K562 (cell line): ENCODE measurements at regions not wholly inside any gene's neighbourhood (a gene's known extent, or its start where the extent isn't known, plus 50 kb on each side); places are given as distances from the start of the nearest gene placed in this dataset.

Source experiments
- ARNT ChIP-seq, 2 experiments: fragments of 450-650 bp; IDR thresholded peaks; 2 replicates each; pipeline ENCODE4 v1.6.1; 2016; ENCODE audit warnings: mild to moderate bottlenecking in 1 of 2
- CEBPB ChIP-seq: fragments of 450-650 bp; IDR thresholded peaks from 2 replicates; pipeline ENCODE4 v1.6.1; 2016; ENCODE audit warnings: missing genetic modification characterization, missing compliant biosample characterization
- EP400 ChIP-seq: fragments of 450-650 bp; IDR thresholded peaks from 2 replicates; pipeline ENCODE4 v1.6.1; 2017; ENCODE audit warnings: antibody characterized with exemption, mild to moderate bottlenecking, moderate library complexity
- FOSL1 ChIP-seq: fragments of 200-800 bp; sonication (Bioruptor generic); conservative IDR thresholded peaks from 2 replicates; pipeline ENCODE4 v1.6.1; 2016; ENCODE audit warnings: missing genetic modification characterization, missing compliant biosample characterization
- NFATC3 ChIP-seq: fragments of 450-650 bp; IDR thresholded peaks from 2 replicates; pipeline ENCODE4 v1.6.1; 2017; ENCODE audit warnings: mild to moderate bottlenecking
- POLR2A ChIP-seq: fragments of 450-650 bp; conservative IDR thresholded peaks from 2 replicates; pipeline ENCODE4 v1.6.1; 2016
- RBBP5 ChIP-seq: fragments of 200-600 bp; sonication (generic); IDR thresholded peaks from 2 replicates; pipeline ENCODE4 v1.6.1; 2012; ENCODE audit warnings: borderline replicate concordance, mild to moderate bottlenecking, low read length, control low read depth, inconsistent platforms; ENCODE audit not compliant: insufficient read depth, poor library complexity, severe bottlenecking
- SMAD3 ChIP-seq: fragments of 450-650 bp; formaldehyde crosslinking; conservative IDR thresholded peaks from 2 replicates; pipeline ENCODE4 v1.4.0; 2020; ENCODE audit warnings: mild to moderate bottlenecking
- ZBTB1 ChIP-seq: sonication (generic); formaldehyde crosslinking; IDR thresholded peaks from 2 replicates; pipeline ENCODE4 v1.8.1; 2023; ENCODE audit warnings: missing genetic modification reagents, low read depth, mild to moderate bottlenecking, borderline replicate concordance
- ZFP1 ChIP-seq: fragments of 450-650 bp; formaldehyde crosslinking; IDR thresholded peaks from 2 replicates; pipeline ENCODE4 v1.4.0; 2020; ENCODE audit warnings: mild to moderate bottlenecking, mixed read lengths
- ZFX ChIP-seq: sonication (generic); formaldehyde crosslinking; IDR thresholded peaks from 2 replicates; pipeline ENCODE4 v1.8.0; 2022; ENCODE audit warnings: mild to moderate bottlenecking, missing genetic modification reagents, moderate library complexity
- ZNF436 ChIP-seq: fragments of 250-450, 450-650 bp; sonication (Bioruptor Pico); formaldehyde crosslinking; IDR thresholded peaks from 2 replicates; pipeline ENCODE4 v1.7.0; 2020; ENCODE audit warnings: mild to moderate bottlenecking
- TF ChIP-seq, protein P1 (sequence below), 2 experiments: fragments of 450-650 bp in 1 of 2; sonication (generic) in 1 of 2; formaldehyde crosslinking; conservative IDR thresholded peaks; 2 replicates each; pipeline versions ENCODE4 v1.4.0 to v1.8.1; 2020 to 2022; ENCODE audit warnings: mild to moderate bottlenecking in 1 of 2, missing genetic modification reagents in 1 of 2

DNA sequence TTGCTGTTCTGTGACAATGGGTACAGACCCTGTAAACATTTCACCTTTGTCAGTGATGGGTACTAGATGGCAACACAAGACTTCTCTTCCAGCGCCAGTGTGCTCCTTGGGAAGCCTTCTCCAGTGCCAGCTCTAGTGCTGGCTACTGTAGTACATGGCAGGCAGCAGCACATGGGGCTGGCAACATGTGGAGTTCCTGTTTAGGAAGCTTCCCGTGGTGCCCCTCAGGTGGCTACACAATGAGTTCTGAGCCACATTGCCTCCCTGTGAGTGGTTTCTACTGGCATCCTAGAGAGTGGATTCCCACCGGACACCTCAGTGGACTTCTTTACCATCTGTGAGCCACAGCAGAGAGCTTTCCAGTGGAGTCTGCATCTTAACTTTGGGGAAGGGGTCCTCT lies 302.1 kb downstream of the CYRIA start:
- no peak for TF ChIP-seq FOSL1 (tag)
- TF ChIP-seq SMAD3, result no peak
- no peak for TF ChIP-seq POLR2A
- TF ChIP-seq ZFX (CRISPR knock-in tag), result no peak
- TF ChIP-seq, protein P1, sequence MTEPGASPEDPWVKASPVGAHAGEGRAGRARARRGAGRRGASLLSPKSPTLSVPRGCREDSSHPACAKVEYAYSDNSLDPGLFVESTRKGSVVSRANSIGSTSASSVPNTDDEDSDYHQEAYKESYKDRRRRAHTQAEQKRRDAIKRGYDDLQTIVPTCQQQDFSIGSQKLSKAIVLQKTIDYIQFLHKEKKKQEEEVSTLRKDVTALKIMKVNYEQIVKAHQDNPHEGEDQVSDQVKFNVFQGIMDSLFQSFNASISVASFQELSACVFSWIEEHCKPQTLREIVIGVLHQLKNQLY (CRISPR knock-in tag; conservative IDR thresholded peaks at IDR 0.05), result no peak
- no peak for TF ChIP-seq ARNT (IDR thresholded peaks at IDR 0.05)
- no peak for TF ChIP-seq ZNF436 (CRISPR knock-in tag)
- no peak for TF ChIP-seq RBBP5
- TF ChIP-seq NFATC3, result no peak
- TF ChIP-seq EP400, result no peak
- TF ChIP-seq ZBTB1 (CRISPR knock-in tag), result no peak
- no peak for TF ChIP-seq ZFP1 (CRISPR knock-in tag)
- TF ChIP-seq CEBPB (tag), result no peak
